ENCODE measurements at regions not wholly inside any gene's neighbourhood (a gene's known extent, or its start where the extent isn't known, plus 50 kb on each side); places are given as distances from the start of the nearest gene placed in this dataset.
"Not testable (repeated sequence)": the region's sequence is repeated elsewhere in the genome, so short reads cannot be mapped to it uniquely, and the experiment has no call there.

GRCh38 chr2:82391386-82391785, 2067.7 kb downstream of the SUCLG1 start:
- FAIRE-seq, result no peak

GRCh38 chr2:82355622-82356021, 2051.1 kb upstream of the LRRTM1 start:
- no peak for FAIRE-seq

GRCh38 chr2:82345910-82346309, 2041.4 kb upstream of the LRRTM1 start:
- no peak for FAIRE-seq

GRCh38 chr2:82344670-82345069, 2040.1 kb upstream of the LRRTM1 start:
- FAIRE-seq, result no peak

GRCh38 chr2:82342356-82342755, 2037.8 kb upstream of the LRRTM1 start:
- FAIRE-seq, result no peak

GRCh38 chr2:82340578-82341053, 2036.1 kb upstream of the LRRTM1 start:
- no peak for FAIRE-seq

- FAIRE-seq, result no peak
These were observed 2035.3 kb upstream of the LRRTM1 start for GRCh38 chr2:82339805-82340204.

- FAIRE-seq, result no peak
These were observed 2029.1 kb upstream of the LRRTM1 start for GRCh38 chr2:82333697-82334096.

GRCh38 chr2:82330155-82330554, 2025.6 kb upstream of the LRRTM1 start:
- FAIRE-seq, result no peak

- not testable (repeated sequence) for FAIRE-seq
These were observed 2021.7 kb upstream of the LRRTM1 start for GRCh38 chr2:82326180-82326767.

GRCh38 chr2:82320296-82320695, 2015.7 kb upstream of the LRRTM1 start:
- FAIRE-seq, result no peak

GRCh38 chr2:82317012-82317411, 2012.5 kb upstream of the LRRTM1 start:
- no peak for FAIRE-seq

GRCh38 chr2:82316586-82316985, 2012.0 kb upstream of the LRRTM1 start:
- no peak for FAIRE-seq

GRCh38 chr2:82314836-82315472, 2010.4 kb upstream of the LRRTM1 start:
- FAIRE-seq, result no peak

GRCh38 chr2:82307511-82307910, 2003.0 kb upstream of the LRRTM1 start:
- no peak for FAIRE-seq

GRCh38 chr2:82301506-82301905, 1997.0 kb upstream of the LRRTM1 start:
- no peak for FAIRE-seq

- no peak for FAIRE-seq
These were observed 1984.9 kb upstream of the LRRTM1 start for GRCh38 chr2:82289446-82289845.

- no peak for FAIRE-seq
These were observed 1978.5 kb upstream of the LRRTM1 start for GRCh38 chr2:82283075-82283474.

- no peak for FAIRE-seq
These were observed 1977.7 kb upstream of the LRRTM1 start for GRCh38 chr2:82282111-82282882.

- FAIRE-seq, result no peak
These were observed 1974.8 kb upstream of the LRRTM1 start for GRCh38 chr2:82279367-82279766.

- no peak for FAIRE-seq
These were observed 1973.9 kb upstream of the LRRTM1 start for GRCh38 chr2:82278416-82278815.

- FAIRE-seq, result no peak
These were observed 1971.0 kb upstream of the LRRTM1 start for GRCh38 chr2:82275599-82275998.

GRCh38 chr2:82268446-82268845, 1963.9 kb upstream of the LRRTM1 start:
- no peak for FAIRE-seq

GRCh38 chr2:82260521-82260920, 1956.0 kb upstream of the LRRTM1 start:
- FAIRE-seq, result no peak

Data from endometrium (tissue), 2 donors.